Vagina (tissue), 2 donors: ENCODE measurements at regions not wholly inside any gene's neighbourhood (a gene's known extent, or its start where the extent isn't known, plus 50 kb on each side); places are given as distances from the start of the nearest gene placed in this dataset.

ENCODE experiments used
- POLR2A ChIP-seq, 2 donors: fragments of 450-650 bp; IDR thresholded peaks; one replicate each; pipeline ENCODE4 v1.6.1; 2017; ENCODE audit warnings: antibody characterized with exemption in 2 of 2, mild to moderate bottlenecking in 2 of 2, moderate library complexity in 2 of 2
- POLR2AphosphoS5 ChIP-seq, 2 donors: sonication (generic); formaldehyde crosslinking; IDR thresholded peaks; one replicate each; pipeline ENCODE4 v1.9.0; 2017; ENCODE audit warnings: antibody characterized with exemption in 2 of 2, mild to moderate bottlenecking in 2 of 2, low read depth in 1 of 2; ENCODE audit not compliant: insufficient read depth in 1 of 2
- TF ChIP-seq, protein P1 (sequence below), 3 experiments: fragments of 450-650 bp in 2 of 3; fragments of 200-600 bp in 1 of 3; sonication (generic) in 1 of 3; IDR thresholded peaks; one replicate each; pipeline ENCODE4 v1.5.1; 2017 to 2019; ENCODE audit warnings: antibody characterized with exemption in 3 of 3, mild to moderate bottlenecking in 2 of 3, moderate library complexity in 2 of 3

DNA sequence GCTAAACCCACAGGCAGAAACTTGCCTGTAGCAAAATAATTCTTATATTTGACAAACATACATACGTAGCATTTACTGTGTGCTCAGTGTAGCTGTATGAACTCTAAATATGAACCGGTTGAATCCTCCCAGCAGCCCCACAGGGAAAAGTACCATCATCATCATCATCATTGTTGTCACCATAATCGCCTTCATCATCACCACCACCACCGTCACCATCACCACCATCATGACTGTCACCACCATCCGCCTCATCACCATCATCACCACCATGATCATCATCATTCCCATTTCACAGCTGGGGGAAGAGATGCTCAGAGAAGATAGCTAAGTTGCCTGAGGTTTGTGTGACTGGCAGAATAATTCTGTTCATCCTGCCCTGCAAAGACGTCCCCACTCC, 81.7 kb downstream of the IRF8 start:
- TF ChIP-seq, protein P1, sequence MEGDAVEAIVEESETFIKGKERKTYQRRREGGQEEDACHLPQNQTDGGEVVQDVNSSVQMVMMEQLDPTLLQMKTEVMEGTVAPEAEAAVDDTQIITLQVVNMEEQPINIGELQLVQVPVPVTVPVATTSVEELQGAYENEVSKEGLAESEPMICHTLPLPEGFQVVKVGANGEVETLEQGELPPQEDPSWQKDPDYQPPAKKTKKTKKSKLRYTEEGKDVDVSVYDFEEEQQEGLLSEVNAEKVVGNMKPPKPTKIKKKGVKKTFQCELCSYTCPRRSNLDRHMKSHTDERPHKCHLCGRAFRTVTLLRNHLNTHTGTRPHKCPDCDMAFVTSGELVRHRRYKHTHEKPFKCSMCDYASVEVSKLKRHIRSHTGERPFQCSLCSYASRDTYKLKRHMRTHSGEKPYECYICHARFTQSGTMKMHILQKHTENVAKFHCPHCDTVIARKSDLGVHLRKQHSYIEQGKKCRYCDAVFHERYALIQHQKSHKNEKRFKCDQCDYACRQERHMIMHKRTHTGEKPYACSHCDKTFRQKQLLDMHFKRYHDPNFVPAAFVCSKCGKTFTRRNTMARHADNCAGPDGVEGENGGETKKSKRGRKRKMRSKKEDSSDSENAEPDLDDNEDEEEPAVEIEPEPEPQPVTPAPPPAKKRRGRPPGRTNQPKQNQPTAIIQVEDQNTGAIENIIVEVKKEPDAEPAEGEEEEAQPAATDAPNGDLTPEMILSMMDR (IDR thresholded peaks at IDR 0.05): no peak
- no peak for TF ChIP-seq POLR2A (IDR thresholded peaks at IDR 0.05)
- no peak for TF ChIP-seq POLR2AphosphoS5 (IDR thresholded peaks at IDR 0.05; ENCODE audit: insufficient read depth in 1 of 2, low read depth in 1 of 2)
